Fibroblast of skin of left quadriceps (primary cell): ENCODE measurements at regions not wholly inside any gene's neighbourhood (a gene's known extent, or its start where the extent isn't known, plus 50 kb on each side); places are given as distances from the start of the nearest gene placed in this dataset.

Experiments used
- DNase-seq, 2 experiments: peaks; one replicate each; pipeline ENCODE4 v3.0.0-alpha.2; 2013; ENCODE audit warnings: low read depth in 2 of 2

DNA sequence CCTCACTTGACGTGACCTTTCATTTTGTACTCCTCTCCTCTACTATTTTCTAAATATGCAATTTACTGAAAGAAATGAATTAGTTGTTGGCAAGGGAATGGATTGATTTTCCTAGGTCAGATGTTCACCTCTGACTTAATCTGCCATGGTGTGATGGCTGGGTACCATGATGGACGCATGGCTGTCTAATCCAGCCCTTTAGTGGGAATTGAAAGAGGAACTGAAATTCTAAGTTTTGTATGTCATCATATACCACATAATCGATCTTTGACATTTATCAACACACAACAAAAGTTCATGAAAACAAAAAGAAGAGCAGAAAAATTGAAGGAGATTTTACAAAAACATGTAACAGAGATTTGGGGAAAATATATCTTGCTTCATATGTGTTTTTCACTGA, 331.3 kb upstream of the SNX7 start:
- no peak for DNase-seq

- DNase-seq, result no peak
These were observed 332.7 kb upstream of the SNX7 start for GRCh38 chr1:98328855-98329254.

DNA sequence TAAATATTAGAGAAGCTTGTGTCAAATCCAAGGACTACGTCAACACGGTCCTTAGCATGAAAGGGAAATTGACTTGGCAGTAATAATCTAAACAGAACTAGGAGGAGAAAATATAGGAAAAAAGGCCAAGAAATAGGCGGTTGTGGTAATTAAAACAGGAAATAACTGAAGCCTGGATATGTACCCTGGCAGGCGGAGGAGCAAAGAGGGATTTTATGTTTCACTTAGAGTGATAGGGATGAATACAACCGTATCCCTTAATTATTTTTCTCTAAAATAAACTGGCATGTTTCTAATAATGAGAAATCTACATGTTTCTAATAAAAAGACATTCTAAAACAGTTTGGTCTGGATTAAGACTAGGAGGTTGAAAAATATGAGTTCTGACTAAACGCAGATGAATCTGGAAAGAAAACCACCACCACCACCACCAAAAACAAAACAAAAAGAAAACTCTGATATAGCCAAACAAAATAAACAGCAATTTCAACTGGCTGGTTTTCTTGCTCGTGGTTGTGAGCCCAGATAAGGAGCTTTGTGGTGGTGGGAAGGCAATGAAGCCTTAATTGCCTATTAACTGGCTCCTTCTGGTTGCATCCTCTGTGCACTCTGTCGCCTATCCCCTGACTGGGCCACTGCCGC, 334.2 kb upstream of the SNX7 start:
- peak; percentile 57 to 61 for DNase-seq

DNA sequence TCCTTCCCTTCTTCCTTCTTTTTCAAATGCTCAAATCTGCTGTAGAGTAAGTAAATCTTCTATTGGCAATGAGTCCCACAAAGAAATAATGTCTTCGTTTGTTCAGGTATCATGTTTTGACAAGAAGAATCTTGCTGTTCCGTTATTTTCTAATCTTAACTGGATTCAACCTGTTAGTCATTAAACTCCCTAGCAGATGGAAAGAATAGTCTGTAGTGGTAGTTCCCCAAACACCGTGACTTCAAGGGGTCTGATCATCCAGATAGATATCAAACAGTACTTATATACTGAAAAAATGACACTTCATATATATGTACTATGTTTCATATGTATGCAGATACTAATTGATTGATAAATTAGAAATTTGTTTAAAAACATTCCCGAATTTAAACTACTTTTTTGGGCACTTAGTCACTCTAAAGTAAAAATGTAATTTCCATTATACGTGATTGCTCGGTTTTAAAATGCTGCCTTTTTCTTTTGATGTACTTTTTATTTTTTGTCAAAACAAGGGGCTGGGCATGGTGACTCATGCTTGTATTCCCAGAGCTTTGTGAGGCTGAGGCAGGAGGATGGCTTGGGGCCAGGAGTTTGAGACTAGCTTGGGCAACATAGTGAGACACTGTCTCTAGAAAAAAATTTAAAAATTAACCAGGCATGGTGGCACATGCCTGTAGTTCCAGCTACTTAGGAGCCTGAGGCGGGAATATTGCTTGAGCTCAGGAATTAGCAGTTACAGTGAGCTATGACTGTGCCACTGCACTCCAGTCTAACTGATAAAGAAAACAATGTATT, 335.7 kb upstream of the SNX7 start:
- DNase-seq, result peak; percentile 62 to 65

- DNase-seq, result peak; percentile 95
These were observed 337.6 kb upstream of the SNX7 start for GRCh38 chr1:98323906-98324358.

DNA sequence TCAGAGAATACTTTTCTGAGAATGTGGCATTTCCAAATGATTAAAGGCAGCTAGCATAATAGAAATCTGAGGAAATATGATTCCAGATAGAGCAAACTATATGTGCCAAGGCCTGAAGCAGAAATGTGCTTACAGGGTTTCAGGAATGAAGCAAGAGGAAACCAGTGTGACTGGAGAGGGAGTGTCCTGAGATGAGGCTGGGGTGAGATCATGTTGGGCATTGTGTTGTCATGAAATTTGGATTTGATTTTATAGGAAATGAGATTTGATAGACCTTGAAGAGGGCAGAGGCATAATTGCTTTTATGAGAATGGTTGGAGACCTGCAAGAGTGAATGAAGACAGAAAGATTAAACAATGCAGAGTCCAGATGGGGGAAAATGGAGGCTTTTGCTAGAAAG, 338.1 kb upstream of the SNX7 start:
- DNase-seq, result peak; percentile 58 to 63

DNA sequence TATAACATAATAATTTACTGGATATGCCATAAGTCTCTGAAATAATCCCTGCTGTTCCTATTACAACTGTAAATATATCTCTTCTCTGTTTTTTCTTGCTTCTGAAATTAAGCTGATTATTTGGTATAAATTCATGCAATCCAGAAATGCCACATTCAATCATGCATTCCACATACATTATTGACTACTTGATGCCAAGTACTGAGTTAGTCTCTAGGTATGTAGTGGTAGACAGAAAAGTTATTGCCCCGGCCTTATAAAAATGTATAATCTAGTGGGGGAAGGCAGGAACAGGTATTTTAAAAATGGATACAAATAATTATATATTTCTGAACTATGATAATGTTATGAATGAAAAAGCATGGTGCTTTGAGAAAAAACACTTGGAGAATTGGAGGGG, 338.6 kb upstream of the SNX7 start:
- DNase-seq, result no peak

DNA sequence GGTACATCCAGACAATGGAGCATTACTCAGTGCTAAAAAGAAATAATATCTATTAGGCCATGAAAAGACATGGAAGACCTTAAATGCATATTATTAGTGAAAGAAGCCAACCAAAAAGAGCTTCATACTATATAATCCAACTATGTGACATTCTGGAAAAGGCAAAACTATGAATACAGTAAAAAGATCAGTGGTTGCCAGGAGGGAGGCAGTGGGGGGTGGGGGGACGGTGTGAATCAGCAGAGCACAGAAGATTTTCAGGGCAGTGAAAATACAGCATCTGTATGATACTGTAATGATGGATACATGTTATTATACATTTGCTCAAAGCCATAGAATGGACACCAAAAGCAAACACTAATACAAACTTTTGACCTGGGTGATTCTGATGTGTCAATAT, 339.4 kb upstream of the SNX7 start:
- no peak for DNase-seq

- no peak for DNase-seq
These were observed 340.3 kb upstream of the SNX7 start for GRCh38 chr1:98321191-98321590.

DNA sequence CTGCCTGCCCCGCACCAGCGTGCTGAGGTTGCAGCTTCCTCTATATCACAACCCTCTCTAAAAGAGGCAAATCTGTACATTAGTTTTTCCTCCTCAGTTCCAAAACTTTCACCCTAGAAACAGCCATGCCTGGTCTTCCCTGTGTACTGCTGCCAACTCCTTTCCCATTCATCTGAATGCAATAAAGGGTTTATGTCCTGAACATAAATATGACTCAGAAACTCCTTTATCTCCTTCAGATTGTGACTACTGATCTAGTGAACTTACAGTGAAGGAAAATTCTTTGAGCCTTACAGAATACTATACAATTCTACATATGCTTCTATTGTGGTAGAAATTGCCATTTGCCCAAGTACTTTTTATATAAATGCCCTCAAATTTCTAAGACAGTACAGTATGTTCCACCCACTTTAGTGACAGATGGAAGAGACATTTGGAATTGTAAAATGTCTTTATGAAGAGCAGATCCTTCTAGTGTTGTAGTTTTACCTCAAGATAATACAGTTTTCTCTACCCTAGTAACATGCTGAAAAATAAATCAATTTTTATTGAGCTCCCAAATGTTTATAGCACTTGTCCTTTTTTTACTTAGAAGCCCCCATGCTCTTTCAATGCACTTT, 345.1 kb upstream of the SNX7 start:
- peak; percentile 66 to 70 for DNase-seq

DNA sequence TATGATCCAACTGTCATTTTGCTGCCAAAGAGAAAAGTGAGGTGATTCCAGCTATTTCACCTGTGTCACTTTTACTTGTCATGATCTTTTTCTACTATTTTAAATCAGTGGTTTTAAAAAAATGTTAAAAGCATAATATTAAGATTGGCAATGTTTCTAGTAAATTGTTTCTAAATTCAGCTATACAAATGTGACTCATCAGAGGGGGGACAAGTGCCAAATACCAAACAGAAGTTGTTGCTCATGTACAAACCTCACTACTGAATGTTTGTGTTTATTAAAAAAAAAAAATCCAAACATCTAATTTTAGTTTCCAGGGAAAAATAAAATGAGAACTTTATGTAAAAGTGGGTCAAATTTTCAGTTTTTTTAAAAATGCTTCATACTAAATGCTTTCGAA, 346.2 kb upstream of the SNX7 start:
- peak; percentile 37 to 42 for DNase-seq

DNA sequence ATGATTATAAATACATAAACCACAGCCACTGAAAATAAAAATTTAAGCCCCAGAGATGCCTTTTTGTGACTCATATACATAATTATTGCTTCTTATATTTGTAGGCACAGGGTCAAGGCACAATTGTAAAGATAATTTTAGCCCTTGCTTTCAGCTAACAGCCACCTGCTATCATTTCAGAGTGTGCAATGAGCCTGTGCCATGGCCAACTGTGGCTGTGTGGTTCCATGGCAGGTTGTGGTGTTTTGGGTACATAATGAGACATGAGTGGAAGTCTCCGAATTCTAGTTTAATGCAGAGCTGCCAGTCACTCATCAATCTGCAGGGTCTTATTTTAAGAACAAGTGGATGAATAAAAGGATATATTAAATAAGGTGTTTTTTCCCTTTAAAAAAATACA, 346.9 kb upstream of the SNX7 start:
- no peak for DNase-seq

DNA sequence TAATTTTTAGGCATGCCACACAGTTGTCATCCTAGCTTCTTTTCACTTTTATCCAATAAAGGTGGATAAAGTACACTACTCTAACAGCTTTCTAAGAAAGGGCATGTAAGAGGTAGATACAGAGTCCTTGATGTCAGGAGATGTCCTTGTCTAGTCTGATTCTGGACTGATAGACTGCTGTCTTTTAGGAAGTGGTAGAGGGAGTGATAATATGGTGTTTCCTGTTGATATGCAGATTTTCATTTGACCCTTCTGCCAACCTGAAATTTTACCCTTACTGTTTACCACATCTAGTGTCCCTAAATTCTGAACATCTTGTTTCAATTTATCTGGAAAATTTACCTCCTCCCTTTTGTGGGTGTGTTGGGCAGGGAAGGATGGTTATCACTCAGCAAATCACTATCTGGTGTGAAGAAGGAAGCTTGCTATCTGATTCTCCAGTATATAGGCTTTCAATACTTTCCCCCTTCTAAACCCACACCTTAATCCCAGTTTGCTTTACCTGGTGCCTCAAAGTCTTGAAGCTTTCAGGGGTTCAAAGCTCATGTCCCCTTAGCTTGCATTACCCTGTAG, 354.9 kb upstream of the SNX7 start:
- no peak for DNase-seq

- DNase-seq, result no peak
These were observed 356.2 kb upstream of the SNX7 start for GRCh38 chr1:98305362-98305761.

DNA sequence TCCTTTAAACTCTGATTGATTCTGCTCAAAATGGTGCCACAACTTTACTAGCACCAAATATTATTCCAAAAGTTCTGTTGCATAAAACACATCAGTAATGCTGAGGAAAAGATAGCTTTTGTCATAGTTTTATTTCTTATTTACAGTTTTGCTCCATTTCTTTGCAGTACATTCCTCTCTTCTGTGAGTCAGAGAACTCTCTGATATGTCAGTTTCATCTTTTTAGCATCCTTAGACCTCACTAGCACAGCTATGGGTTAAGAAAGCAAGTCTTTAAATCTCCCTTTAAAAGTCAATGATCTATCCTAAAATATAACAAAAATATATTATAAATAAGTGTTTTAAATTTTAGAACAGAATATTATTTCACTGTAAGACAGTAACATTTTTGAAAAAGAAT, 356.6 kb upstream of the SNX7 start:
- no peak for DNase-seq

GRCh38 chr1:98299861-98300260, 361.7 kb upstream of the SNX7 start:
- DNase-seq, result no peak

- DNase-seq, result no peak
These were observed 362.2 kb upstream of the SNX7 start for GRCh38 chr1:98299313-98299712.

GRCh38 chr1:98298319-98298718, 363.2 kb upstream of the SNX7 start:
- no peak for DNase-seq

DNA sequence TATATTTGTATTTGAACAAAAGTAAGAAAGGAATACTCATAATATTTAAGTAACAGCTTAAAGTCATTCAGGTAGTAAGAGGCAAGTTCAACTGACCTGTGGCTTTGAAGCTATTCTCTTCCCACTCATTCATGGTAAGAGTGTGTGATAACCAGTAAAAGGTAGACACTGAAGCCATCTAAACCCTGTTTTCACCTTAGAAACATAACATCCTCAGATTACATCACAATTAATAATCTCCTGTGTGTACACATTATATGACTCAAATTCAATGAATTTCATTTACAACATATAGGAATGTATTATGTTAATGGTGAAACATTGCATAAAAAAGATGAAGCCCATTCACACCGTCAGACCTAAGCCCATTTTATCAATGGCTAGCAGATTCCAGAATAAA, 364.8 kb upstream of the SNX7 start:
- DNase-seq, result no peak

GRCh38 chr1:98294127-98294526, 367.4 kb upstream of the SNX7 start:
- no peak for DNase-seq

- DNase-seq, result no peak
These were observed 368.5 kb upstream of the SNX7 start for GRCh38 chr1:98292994-98293393.

DNA sequence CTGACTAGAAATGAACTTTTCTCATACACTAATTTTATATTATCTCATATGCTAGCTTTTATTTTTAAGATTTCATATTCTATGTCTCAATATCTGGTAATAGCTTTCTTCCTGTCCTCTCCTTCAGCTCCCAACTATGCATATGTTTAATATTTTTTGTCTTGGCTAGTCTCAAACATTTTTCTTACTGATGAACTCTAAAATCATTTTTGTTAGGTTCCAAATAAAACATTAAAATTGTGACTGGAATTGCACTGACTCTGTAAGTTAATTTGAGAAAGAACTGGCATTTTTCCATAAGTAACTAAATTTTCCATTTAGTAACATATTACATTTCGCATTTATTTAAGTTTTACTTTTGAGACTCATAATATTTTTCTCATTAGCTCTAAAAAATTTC, 368.5 kb upstream of the DPYD start:
- DNase-seq, result no peak

GRCh38 chr1:98288494-98288893, 367.7 kb upstream of the DPYD start:
- no peak for DNase-seq
